Mesendoderm (in vitro differentiated cells): ENCODE measurements at regions not wholly inside any gene's neighbourhood (a gene's known extent, or its start where the extent isn't known, plus 50 kb on each side); places are given as distances from the start of the nearest gene placed in this dataset.

ENCODE experiments used
- DNase-seq: peaks from one replicate; pipeline ENCODE4 v3.0.0; 2013
- H2AK5ac ChIP-seq: 2 replicates; pipeline ENCODE4 v1.6.1; 2013; ENCODE audit warnings: low read length, inconsistent platforms
- H2BK120ac ChIP-seq: 2 replicates; pipeline ENCODE4 v1.6.1; 2013; ENCODE audit warnings: low read depth, mild to moderate bottlenecking, low read length, moderate library complexity, mixed read lengths
- H2BK15ac ChIP-seq: replicated peaks from 2 replicates; pipeline ENCODE4 v1.6.1; 2013; ENCODE audit warnings: low read depth, mild to moderate bottlenecking, moderate library complexity
- H2BK5ac ChIP-seq: 2 replicates; pipeline ENCODE4 v1.6.1; 2013; ENCODE audit warnings: low read length, inconsistent platforms
- H3K18ac ChIP-seq: 2 replicates; pipeline ENCODE4 v1.6.1; 2013; ENCODE audit warnings: mild to moderate bottlenecking, low read length, mixed read lengths
- H3K23ac ChIP-seq: one replicate; pipeline ENCODE4 v1.6.1; 2013; ENCODE audit warnings: low read length
- H3K27ac ChIP-seq: 2 replicates; pipeline ENCODE4 v1.5.1; 2013; ENCODE audit warnings: low read depth, mild to moderate bottlenecking, inconsistent platforms, low read length, moderate library complexity
- H3K27me3 ChIP-seq: 2 replicates; pipeline ENCODE4 v1.6.1; 2013; ENCODE audit warnings: low read length, control low read depth, mild to moderate bottlenecking, inconsistent platforms; ENCODE audit not compliant: insufficient read depth, poor library complexity
- H3K36me3 ChIP-seq: 2 replicates; pipeline ENCODE4 v1.6.1; 2013; ENCODE audit warnings: low read length, inconsistent platforms; ENCODE audit not compliant: control insufficient read depth, insufficient read depth
- H3K4ac ChIP-seq: one replicate; pipeline ENCODE4 v1.6.1; 2013; ENCODE audit warnings: low read depth, mild to moderate bottlenecking, low read length, moderate library complexity
- H3K4me1 ChIP-seq: 2 replicates; pipeline ENCODE4 v1.6.1; 2013; ENCODE audit warnings: low read depth, low read length, inconsistent platforms; ENCODE audit not compliant: control insufficient read depth
- H3K4me2 ChIP-seq: 2 replicates; pipeline ENCODE4 v1.6.1; 2013; ENCODE audit warnings: low read length
- H3K4me3 ChIP-seq: 2 replicates; pipeline ENCODE4 v1.5.1; 2013; ENCODE audit warnings: mild to moderate bottlenecking, low read length
- H3K56ac ChIP-seq: one replicate; pipeline ENCODE4 v1.6.1; 2013; ENCODE audit warnings: low read length
- H3K79me1 ChIP-seq: 2 replicates; pipeline ENCODE4 v1.6.1; 2013; ENCODE audit warnings: low read length, inconsistent platforms
- H3K79me2 ChIP-seq: 2 replicates; pipeline ENCODE4 v1.6.1; 2013; ENCODE audit warnings: mild to moderate bottlenecking, low read length; ENCODE audit not compliant: control insufficient read depth, insufficient read depth
- H3K9ac ChIP-seq: 2 replicates; pipeline ENCODE4 v1.6.1; 2013; ENCODE audit warnings: low read length, inconsistent platforms
- H4K5ac ChIP-seq: one replicate; pipeline ENCODE4 v1.6.1; 2013; ENCODE audit warnings: low read length
- H4K8ac ChIP-seq: one replicate; pipeline ENCODE4 v1.6.1; 2013; ENCODE audit warnings: low read depth, mild to moderate bottlenecking, control low read depth, low read length, moderate library complexity
- WGBS: extraction: QIAGEN DNeasy Blood & Tissue Kit; methylation state at CpG from one replicate; pipeline ENCODE4 v1.1.7; 2013; ENCODE audit warnings: low lambda C conversion rate, missing lambda C conversion rate; ENCODE audit not compliant: insufficient coverage; ENCODE audit errors: extremely low coverage; 5-methylcytosine and 5-hydroxymethylcytosine counted together

GRCh38 chr2:120798567-120799247 is 63.0 kb downstream of the GLI2 start:
- Histone ChIP-seq H4K8ac (no peak overlapping the region), H2BK15ac (no peak overlapping the region), H3K27me3 (no peaks in the 10 kb centered on the region), H2AK5ac (no peak overlapping the region), H3K79me1 (peaks cover 9% of the 10 kb centered on the region), H2BK120ac (no peak overlapping the region), H3K4me1 (no peaks in the 10 kb centered on the region), H3K36me3 (no peaks in the 10 kb centered on the region), H3K4me3 (no peak overlapping the region), H3K9ac (no peak overlapping the region), H4K5ac (no peak overlapping the region), H3K4ac (no peak overlapping the region), H3K56ac (no peak overlapping the region), H3K79me2 (peaks cover under 1% of the 10 kb centered on the region), H3K27ac (no peak overlapping the region), H2BK5ac (no peak overlapping the region), H3K4me2 (no peak overlapping the region), H3K23ac (no peak overlapping the region), H3K18ac (no peak overlapping the region)
- no CpG with 5 or more reads among the region's 8 CpGs for WGBS
- peak; percentile 63 for DNase-seq

- Histone ChIP-seq H3K36me3 (no peaks in the 10 kb centered on the region), H3K27me3 (no peaks in the 10 kb centered on the region), H3K4me2 (no peak overlapping the region), H2BK5ac (no peak overlapping the region), H3K4me1 (no peaks in the 10 kb centered on the region), H3K4me3 (no peak overlapping the region), H3K23ac (no peak overlapping the region), H3K79me2 (no peaks in the 10 kb centered on the region), H2BK120ac (no peak overlapping the region), H3K56ac (no peak overlapping the region), H3K9ac (no peak overlapping the region), H4K5ac (no peak overlapping the region), H3K18ac (no peak overlapping the region), H3K27ac (no peak overlapping the region), H2BK15ac (no peak overlapping the region), H3K79me1 (no peaks in the 10 kb centered on the region), H2AK5ac (no peak overlapping the region), H3K4ac (no peak overlapping the region), H4K8ac (no peak overlapping the region)
- DNase-seq: no peak
- no CpG with 5 or more reads among the region's 5 CpGs for WGBS
These were observed 66.5 kb downstream of the GLI2 start for GRCh38 chr2:120802158-120802557.

- Histone ChIP-seq H3K56ac (no peak overlapping the region), H3K79me2 (no peaks in the 10 kb centered on the region), H3K27me3 (no peaks in the 10 kb centered on the region), H2BK120ac (no peak overlapping the region), H2BK5ac (no peak overlapping the region), H3K4me1 (no peaks in the 10 kb centered on the region), H2BK15ac (no peak overlapping the region), H3K4me2 (no peak overlapping the region), H3K4ac (no peak overlapping the region), H3K4me3 (no peak overlapping the region), H2AK5ac (no peak overlapping the region), H4K8ac (no peak overlapping the region), H3K27ac (no peak overlapping the region), H4K5ac (no peak overlapping the region), H3K36me3 (no peaks in the 10 kb centered on the region), H3K79me1 (no peaks in the 10 kb centered on the region), H3K9ac (no peak overlapping the region), H3K23ac (no peak overlapping the region), H3K18ac (no peak overlapping the region)
- WGBS: no CpG with 5 or more reads among the region's 3 CpGs
- DNase-seq: no peak
These were observed 67.3 kb downstream of the GLI2 start for GRCh38 chr2:120802867-120803484.

- Histone ChIP-seq H3K18ac (no peak overlapping the region), H3K56ac (no peak overlapping the region), H3K27ac (no peak overlapping the region), H2BK120ac (no peak overlapping the region), H4K5ac (no peak overlapping the region), H3K4me2 (no peak overlapping the region), H3K23ac (no peak overlapping the region), H3K4me3 (no peak overlapping the region), H3K27me3 (no peaks in the 10 kb centered on the region), H2AK5ac (no peak overlapping the region), H3K4ac (no peak overlapping the region), H3K9ac (no peak overlapping the region), H3K4me1 (no peaks in the 10 kb centered on the region), H2BK5ac (no peak overlapping the region), H2BK15ac (no peak overlapping the region), H3K79me2 (no peaks in the 10 kb centered on the region), H4K8ac (no peak overlapping the region), H3K79me1 (no peaks in the 10 kb centered on the region), H3K36me3 (no peaks in the 10 kb centered on the region)
- WGBS: no CpG with 5 or more reads among the region's 11 CpGs
- DNase-seq: no peak
These were observed 68.2 kb downstream of the GLI2 start for GRCh38 chr2:120803764-120804335.

- Histone ChIP-seq H2BK120ac (no peak overlapping the region), H3K4me1 (no peaks in the 10 kb centered on the region), H3K4ac (no peak overlapping the region), H2BK15ac (no peak overlapping the region), H3K4me3 (no peak overlapping the region), H3K18ac (no peak overlapping the region), H3K23ac (no peak overlapping the region), H4K8ac (no peak overlapping the region), H3K36me3 (no peaks in the 10 kb centered on the region), H3K9ac (no peak overlapping the region), H3K56ac (no peak overlapping the region), H3K4me2 (no peak overlapping the region), H3K27ac (no peak overlapping the region), H2BK5ac (no peak overlapping the region), H4K5ac (no peak overlapping the region), H3K79me1 (no peaks in the 10 kb centered on the region), H3K79me2 (no peaks in the 10 kb centered on the region), H3K27me3 (no peaks in the 10 kb centered on the region), H2AK5ac (no peak overlapping the region)
- DNase-seq: no peak
- WGBS: no CpG with 5 or more reads among the region's 6 CpGs
These were observed 68.8 kb downstream of the GLI2 start for GRCh38 chr2:120804459-120804858.
